IMR-90 (cell line): ENCODE measurements at regions not wholly inside any gene's neighbourhood (a gene's known extent, or its start where the extent isn't known, plus 50 kb on each side); places are given as distances from the start of the nearest gene placed in this dataset.

Source experiments
- BHLHE40 ChIP-seq: fragments of 150-350 bp; IDR thresholded peaks from 2 replicates; pipeline ENCODE4 v1.6.1; 2016; ENCODE audit warnings: mild to moderate bottlenecking, low read depth, low read length
- CEBPB ChIP-seq: IDR thresholded peaks from 2 replicates; pipeline ENCODE4 v1.6.1; 2012; ENCODE audit warnings: low read depth, low read length, improper control_type of control experiment
- CHD1 ChIP-seq: IDR thresholded peaks from 2 replicates; pipeline ENCODE4 v1.6.1; 2012; ENCODE audit warnings: low read depth, low read length, improper control_type of control experiment
- MAFK ChIP-seq: IDR thresholded peaks from 2 replicates; pipeline ENCODE4 v1.6.1; 2012; ENCODE audit warnings: low read depth, low read length, improper control_type of control experiment
- POLR2A ChIP-seq: IDR thresholded peaks from 2 replicates; pipeline ENCODE4 v1.6.1; 2012; ENCODE audit warnings: mild to moderate bottlenecking, low read depth, low read length
- RAD21 ChIP-seq: IDR thresholded peaks from 2 replicates; pipeline ENCODE4 v1.6.1; 2012; ENCODE audit warnings: low read length, improper control_type of control experiment
- TF ChIP-seq, protein P1 (sequence below): conservative IDR thresholded peaks from 2 replicates; pipeline ENCODE4 v1.5.1; 2012; ENCODE audit warnings: mild to moderate bottlenecking, low read depth, low read length, improper control_type of control experiment

- no peak for TF ChIP-seq MAFK
- no peak for TF ChIP-seq CHD1
- no peak for TF ChIP-seq RAD21
- TF ChIP-seq, protein P1, sequence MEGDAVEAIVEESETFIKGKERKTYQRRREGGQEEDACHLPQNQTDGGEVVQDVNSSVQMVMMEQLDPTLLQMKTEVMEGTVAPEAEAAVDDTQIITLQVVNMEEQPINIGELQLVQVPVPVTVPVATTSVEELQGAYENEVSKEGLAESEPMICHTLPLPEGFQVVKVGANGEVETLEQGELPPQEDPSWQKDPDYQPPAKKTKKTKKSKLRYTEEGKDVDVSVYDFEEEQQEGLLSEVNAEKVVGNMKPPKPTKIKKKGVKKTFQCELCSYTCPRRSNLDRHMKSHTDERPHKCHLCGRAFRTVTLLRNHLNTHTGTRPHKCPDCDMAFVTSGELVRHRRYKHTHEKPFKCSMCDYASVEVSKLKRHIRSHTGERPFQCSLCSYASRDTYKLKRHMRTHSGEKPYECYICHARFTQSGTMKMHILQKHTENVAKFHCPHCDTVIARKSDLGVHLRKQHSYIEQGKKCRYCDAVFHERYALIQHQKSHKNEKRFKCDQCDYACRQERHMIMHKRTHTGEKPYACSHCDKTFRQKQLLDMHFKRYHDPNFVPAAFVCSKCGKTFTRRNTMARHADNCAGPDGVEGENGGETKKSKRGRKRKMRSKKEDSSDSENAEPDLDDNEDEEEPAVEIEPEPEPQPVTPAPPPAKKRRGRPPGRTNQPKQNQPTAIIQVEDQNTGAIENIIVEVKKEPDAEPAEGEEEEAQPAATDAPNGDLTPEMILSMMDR, result no peak
- TF ChIP-seq POLR2A, result no peak
- TF ChIP-seq BHLHE40, result no peak
- no peak for TF ChIP-seq CEBPB
Measured at GRCh38 chr10:34911661-34912205, 96.6 kb upstream of the PARD3 start.
